Upper lobe of left lung (tissue), 4 donors: ENCODE measurements at regions not wholly inside any gene's neighbourhood (a gene's known extent, or its start where the extent isn't known, plus 50 kb on each side); places are given as distances from the start of the nearest gene placed in this dataset.

Experiments used
- POLR2A ChIP-seq, 4 donors: fragments of 450-650 bp; IDR thresholded peaks; one replicate each; pipeline ENCODE4 v1.5.1; 2016 to 2017; ENCODE audit warnings: antibody characterized with exemption in 4 of 4, mild to moderate bottlenecking in 2 of 4
- TF ChIP-seq, protein P1 (sequence below), 6 experiments: fragments of 450-650 bp in 4 of 6; fragments of 200-600 bp in 2 of 6; sonication (generic) in 2 of 6; IDR thresholded peaks; one replicate each; pipeline ENCODE4 v1.5.1; 2016 to 2019; ENCODE audit warnings: antibody characterized with exemption in 6 of 6

DNA sequence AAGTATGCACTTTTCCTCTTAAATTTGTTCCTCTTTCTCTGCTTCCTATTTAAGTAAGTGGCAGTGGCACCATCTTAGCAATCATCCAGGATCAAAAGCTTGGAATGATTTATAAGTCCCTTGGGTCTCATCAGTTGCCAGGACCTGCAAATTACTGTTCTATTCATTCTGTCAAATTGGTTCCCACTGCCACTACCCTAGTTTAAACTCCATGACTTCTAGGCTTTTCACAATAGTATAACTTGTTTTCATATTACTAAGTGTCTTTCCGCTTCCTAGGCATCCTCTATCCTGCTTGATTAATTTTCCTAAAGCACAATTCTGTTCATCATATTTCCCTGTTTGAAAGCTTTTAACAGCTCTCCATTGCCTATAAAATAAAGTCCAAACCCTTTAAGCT is 363.9 kb upstream of the MEF2C start:
- TF ChIP-seq, protein P1, sequence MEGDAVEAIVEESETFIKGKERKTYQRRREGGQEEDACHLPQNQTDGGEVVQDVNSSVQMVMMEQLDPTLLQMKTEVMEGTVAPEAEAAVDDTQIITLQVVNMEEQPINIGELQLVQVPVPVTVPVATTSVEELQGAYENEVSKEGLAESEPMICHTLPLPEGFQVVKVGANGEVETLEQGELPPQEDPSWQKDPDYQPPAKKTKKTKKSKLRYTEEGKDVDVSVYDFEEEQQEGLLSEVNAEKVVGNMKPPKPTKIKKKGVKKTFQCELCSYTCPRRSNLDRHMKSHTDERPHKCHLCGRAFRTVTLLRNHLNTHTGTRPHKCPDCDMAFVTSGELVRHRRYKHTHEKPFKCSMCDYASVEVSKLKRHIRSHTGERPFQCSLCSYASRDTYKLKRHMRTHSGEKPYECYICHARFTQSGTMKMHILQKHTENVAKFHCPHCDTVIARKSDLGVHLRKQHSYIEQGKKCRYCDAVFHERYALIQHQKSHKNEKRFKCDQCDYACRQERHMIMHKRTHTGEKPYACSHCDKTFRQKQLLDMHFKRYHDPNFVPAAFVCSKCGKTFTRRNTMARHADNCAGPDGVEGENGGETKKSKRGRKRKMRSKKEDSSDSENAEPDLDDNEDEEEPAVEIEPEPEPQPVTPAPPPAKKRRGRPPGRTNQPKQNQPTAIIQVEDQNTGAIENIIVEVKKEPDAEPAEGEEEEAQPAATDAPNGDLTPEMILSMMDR (IDR thresholded peaks at IDR 0.05) = no peak
- TF ChIP-seq POLR2A (IDR thresholded peaks at IDR 0.05) = no peak
